HFFc6 (cell line): ENCODE measurements at regions not wholly inside any gene's neighbourhood (a gene's known extent, or its start where the extent isn't known, plus 50 kb on each side); places are given as distances from the start of the nearest gene placed in this dataset.

ENCODE experiments used
- DNase-seq: peaks from one replicate; pipeline ENCODE4 v3.0.0-alpha.2; 2018
- H3K27ac Mint-ChIP-seq: 2 replicates; pipeline ENCODE4 v1.8.0; 2020; ENCODE audit warnings: mild to moderate bottlenecking, mixed read lengths
- H3K27me3 Mint-ChIP-seq: 2 replicates; pipeline ENCODE4 v1.8.0; 2021; ENCODE audit warnings: mild to moderate bottlenecking, moderate library complexity, mixed read lengths; ENCODE audit not compliant: insufficient read depth
- H3K36me3 Mint-ChIP-seq: 2 replicates; pipeline ENCODE4 v1.8.0; 2021; ENCODE audit warnings: low read depth, mixed read lengths
- H3K4me1 Mint-ChIP-seq: 2 replicates; pipeline ENCODE4 v1.8.0; 2020; ENCODE audit warnings: low read depth, mixed read lengths
- H3K4me3 Mint-ChIP-seq: 2 replicates; pipeline ENCODE4 v1.8.0; 2020; ENCODE audit warnings: mild to moderate bottlenecking, moderate library complexity, mixed read lengths
- H3K9me3 Mint-ChIP-seq: 2 replicates; pipeline ENCODE4 v1.8.0; 2020; ENCODE audit warnings: mild to moderate bottlenecking, mixed read lengths
- CTCF ChIP-seq: fragments of 200-600 bp; sonication (generic); IDR thresholded peaks from 2 replicates; pipeline ENCODE4 v1.5.0; 2021; ENCODE audit warnings: antibody characterized with exemption, mild to moderate bottlenecking

GRCh38 chr3:67976663-67977062, 322.3 kb upstream of the SUCLG2 start:
- TF ChIP-seq CTCF = no peak
- Mint-ChIP-seq H3K36me3 (no peaks in the 10 kb centered on the region), H3K27ac (no peak overlapping the region), H3K9me3 (peaks cover 7% of the 10 kb centered on the region; the same call in 1 of the 2 replicates), H3K4me3 (no peak overlapping the region), H3K27me3 (no peaks in the 10 kb centered on the region; the same call in 1 of the 2 replicates), H3K4me1 (no peaks in the 10 kb centered on the region; the same call in 1 of the 2 replicates)
- DNase-seq = no peak

GRCh38 chr3:67964596-67964995, 310.2 kb upstream of the SUCLG2 start:
- H3K27me3 Mint-ChIP-seq = no peaks in the 10 kb centered on the region
- H3K27ac Mint-ChIP-seq = no peak overlapping the region
- no peak for DNase-seq
- H3K4me3 Mint-ChIP-seq = no peak overlapping the region
- no peak for TF ChIP-seq CTCF
- H3K9me3 Mint-ChIP-seq = peaks cover 8% of the 10 kb centered on the region
- no peaks in the 10 kb centered on the region for H3K36me3 Mint-ChIP-seq
- no peaks in the 10 kb centered on the region for H3K4me1 Mint-ChIP-seq

- Mint-ChIP-seq H3K4me3 (no peak overlapping the region), H3K4me1 (no peaks in the 10 kb centered on the region), H3K27ac (no peak overlapping the region), H3K36me3 (no peaks in the 10 kb centered on the region), H3K27me3 (no peaks in the 10 kb centered on the region; the same call in 1 of the 2 replicates), H3K9me3 (peaks cover 24% of the 10 kb centered on the region)
- TF ChIP-seq CTCF = no peak
- no peak for DNase-seq
Measured at GRCh38 chr3:67957268-67957667, 302.9 kb upstream of the SUCLG2 start.

- H3K4me1 Mint-ChIP-seq = no peaks in the 10 kb centered on the region; the same call in 1 of the 2 replicates
- peak overlapping the region; percentile 56; the same call in 1 of the 2 replicates for H3K4me3 Mint-ChIP-seq
- no peak overlapping the region for H3K27ac Mint-ChIP-seq
- no peak for TF ChIP-seq CTCF
- H3K36me3 Mint-ChIP-seq = no peaks in the 10 kb centered on the region
- H3K27me3 Mint-ChIP-seq = no peaks in the 10 kb centered on the region; the same call in none of the 2 replicates
- no peak for DNase-seq
- peaks cover 37% of the 10 kb centered on the region for H3K9me3 Mint-ChIP-seq
Measured at GRCh38 chr3:67947808-67948508, 293.5 kb upstream of the SUCLG2 start.

GRCh38 chr3:67946436-67946835, 292.0 kb upstream of the SUCLG2 start:
- no peaks in the 10 kb centered on the region for H3K36me3 Mint-ChIP-seq
- H3K27me3 Mint-ChIP-seq = no peaks in the 10 kb centered on the region; the same call in none of the 2 replicates
- no peak for DNase-seq
- H3K9me3 Mint-ChIP-seq = peaks cover 25% of the 10 kb centered on the region
- no peak for TF ChIP-seq CTCF
- H3K27ac Mint-ChIP-seq = no peak overlapping the region
- H3K4me3 Mint-ChIP-seq = no peak overlapping the region
- H3K4me1 Mint-ChIP-seq = no peaks in the 10 kb centered on the region; the same call in 1 of the 2 replicates
